Caki2 (cell line): ENCODE measurements at regions not wholly inside any gene's neighbourhood (a gene's known extent, or its start where the extent isn't known, plus 50 kb on each side); places are given as distances from the start of the nearest gene placed in this dataset.

Source experiments
- DNase-seq: peaks from one replicate; pipeline ENCODE4 v3.0.0-alpha.2; 2015; ENCODE audit warnings: low read depth
- in situ Hi-C: cut with HindIII; loops from 2 replicates; pipeline ENCODE4 v1.10.0; 2016; ENCODE audit warnings: low sequenced_read_pairs, low pct_unique_long_range_greater_than_20kb, mixed read lengths

DNA sequence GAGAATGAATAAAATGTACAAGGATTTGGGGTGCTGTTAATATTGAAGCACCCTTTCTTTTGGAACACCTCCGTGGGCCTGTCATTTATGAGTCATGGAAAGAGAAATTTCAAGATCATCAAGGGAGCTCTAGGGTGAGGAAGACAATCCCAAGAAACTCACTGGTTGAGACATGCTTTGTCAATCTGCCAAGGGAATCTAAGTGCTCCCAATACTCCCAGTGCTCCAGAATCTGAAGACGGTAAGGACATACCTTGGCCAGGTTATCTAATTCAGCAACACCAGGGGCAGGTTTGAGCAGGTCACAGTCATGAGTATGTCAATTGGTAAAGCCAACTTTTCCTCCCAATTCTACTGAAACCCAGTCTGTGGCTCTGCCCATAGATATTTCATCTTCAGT lies 556.4 kb upstream of the CPEB2 start:
- no peak for DNase-seq
- in situ Hi-C loops = no loop called here

GRCh38 chr4:14446311-14446710 lies 556.0 kb upstream of the CPEB2 start:
- no peak for DNase-seq

GRCh38 chr4:14446904-14447303 lies 555.4 kb upstream of the CPEB2 start:
- in situ Hi-C loops = no loop called here

More at GRCh38 chr4:14446311-14446710, 556.0 kb upstream of the CPEB2 start:
- in situ Hi-C loops = no loop called here

DNA sequence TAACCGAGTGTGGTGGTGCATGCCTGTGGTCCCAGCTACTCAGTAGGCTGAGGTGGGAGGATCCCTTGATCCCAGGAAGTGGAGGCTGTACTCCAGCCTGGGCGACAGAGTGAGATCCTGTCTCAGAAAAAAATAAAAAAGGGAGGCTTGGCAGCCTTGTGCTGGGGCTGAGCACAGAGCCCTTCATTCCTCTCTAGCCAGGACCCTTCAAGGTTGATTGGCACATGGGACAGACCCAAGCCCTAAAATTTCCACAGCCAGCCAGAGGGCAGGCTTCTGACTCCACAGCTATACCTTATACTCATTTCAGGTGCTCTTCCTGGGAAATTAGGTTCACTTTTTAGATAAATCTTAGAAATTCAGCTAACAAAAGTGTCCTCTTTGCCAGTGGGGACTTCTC lies 553.0 kb upstream of the CPEB2 start:
- in situ Hi-C loops = no loop called here
- DNase-seq = no peak

More at GRCh38 chr4:14446904-14447303, 555.4 kb upstream of the CPEB2 start:
- no peak for DNase-seq

DNA sequence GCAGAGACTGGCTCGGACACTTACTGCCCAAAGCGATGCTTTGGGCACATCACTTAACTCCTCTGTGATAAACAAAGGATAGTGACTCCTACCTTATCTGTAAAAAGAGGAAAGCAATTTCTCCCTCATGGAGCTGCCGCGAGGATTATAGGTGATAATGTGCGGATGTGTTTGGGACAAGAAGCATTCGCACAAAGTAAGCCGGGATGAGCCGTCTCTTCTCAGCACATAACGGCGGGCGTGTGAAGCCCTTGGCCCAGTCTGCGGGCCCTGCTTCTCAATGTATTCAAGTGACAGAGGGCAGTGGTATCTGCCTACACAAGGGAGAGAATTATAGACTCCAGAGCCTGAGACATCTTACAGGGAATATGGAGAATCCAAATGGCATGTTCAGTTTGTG lies 550.3 kb upstream of the CPEB2 start:
- no peak for DNase-seq
- in situ Hi-C loops = no loop called here

DNA sequence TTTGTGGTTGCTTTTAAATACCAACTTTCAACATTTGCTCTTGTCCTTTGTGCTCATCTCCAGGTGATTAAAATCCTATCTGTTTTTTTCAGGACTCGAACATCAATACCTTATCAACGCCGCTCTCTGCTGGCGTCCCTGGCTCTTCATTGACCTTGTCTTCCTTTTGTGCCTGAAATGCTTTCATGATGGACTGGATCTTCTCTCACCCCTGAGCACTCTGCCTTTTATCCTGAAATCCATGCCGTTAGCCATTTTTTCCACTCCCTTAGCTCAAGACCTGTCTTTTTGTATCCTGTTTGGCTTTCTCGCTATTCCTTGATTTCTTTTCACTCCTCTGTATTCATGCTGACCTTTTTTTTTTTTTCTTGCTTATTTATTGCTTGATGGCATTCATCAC lies 549.5 kb upstream of the CPEB2 start:
- no peak for DNase-seq
- in situ Hi-C loops = no loop called here

- in situ Hi-C loops = no loop called here
- no peak for DNase-seq
Measured at GRCh38 chr4:14458463-14458862, 543.8 kb upstream of the CPEB2 start.

DNA sequence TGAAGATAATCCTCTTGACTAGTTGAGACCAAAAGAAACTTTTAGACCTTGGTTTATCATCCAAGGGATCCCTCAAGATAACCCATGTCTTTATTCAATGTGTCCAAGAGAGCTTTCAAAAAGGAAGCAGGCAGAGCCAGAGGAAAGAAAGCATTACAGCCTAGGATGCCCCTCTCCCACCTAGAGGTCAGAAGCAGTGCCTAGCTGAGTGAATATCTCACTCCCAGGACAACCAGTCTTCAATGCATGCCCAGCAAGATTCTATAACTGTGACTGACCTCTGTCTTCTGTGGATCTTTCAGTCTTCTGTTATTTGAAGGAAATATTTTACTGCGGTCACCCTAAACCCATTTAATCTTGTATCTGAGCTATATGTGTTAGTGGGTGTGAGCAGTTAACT lies 537.2 kb upstream of the CPEB2 start:
- no peak for DNase-seq
- in situ Hi-C loops = no loop called here

- in situ Hi-C loops = no loop called here
- DNase-seq = no peak
Measured at GRCh38 chr4:14465507-14465906, 536.8 kb upstream of the CPEB2 start.

DNA sequence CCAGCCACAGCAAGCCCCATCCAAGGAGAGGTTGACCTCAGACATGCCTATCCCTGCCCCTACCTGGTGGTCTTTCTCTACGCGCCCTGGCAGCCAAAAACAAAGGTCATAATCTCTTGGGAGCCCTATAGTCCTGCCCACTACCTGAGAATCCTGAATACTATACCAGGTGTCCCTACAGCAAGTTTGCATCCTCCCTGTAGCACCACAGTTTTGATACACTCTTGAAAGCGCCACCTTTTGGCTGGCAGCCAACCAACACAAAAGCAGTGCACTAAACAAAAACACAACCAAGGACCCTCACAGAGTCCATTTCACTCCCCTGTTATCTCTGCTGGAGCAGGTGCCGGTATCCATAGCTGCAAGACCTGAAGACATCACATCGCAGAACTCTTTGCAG lies 523.8 kb upstream of the CPEB2 start:
- in situ Hi-C loops = no loop called here
- no peak for DNase-seq

DNA sequence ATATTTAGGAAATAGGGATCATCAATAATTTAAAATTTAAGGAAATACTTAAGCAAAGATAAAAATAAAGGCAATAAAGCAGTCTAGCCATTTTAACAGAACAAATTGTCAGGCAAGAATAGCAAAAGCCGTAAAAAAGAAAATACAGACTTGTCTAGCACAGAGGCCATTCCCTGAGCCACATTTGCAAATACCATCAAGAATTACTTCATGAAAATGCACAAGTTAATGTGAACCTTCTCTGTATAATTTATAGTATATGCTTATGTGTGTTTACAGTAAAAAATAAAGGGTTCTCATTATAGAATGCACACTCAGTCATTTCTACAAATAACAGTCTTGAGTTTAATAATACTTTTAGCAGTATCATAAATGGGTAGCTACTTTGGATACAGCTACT lies 505.9 kb upstream of the CPEB2 start:
- in situ Hi-C loops = no loop called here
- DNase-seq = no peak

DNA sequence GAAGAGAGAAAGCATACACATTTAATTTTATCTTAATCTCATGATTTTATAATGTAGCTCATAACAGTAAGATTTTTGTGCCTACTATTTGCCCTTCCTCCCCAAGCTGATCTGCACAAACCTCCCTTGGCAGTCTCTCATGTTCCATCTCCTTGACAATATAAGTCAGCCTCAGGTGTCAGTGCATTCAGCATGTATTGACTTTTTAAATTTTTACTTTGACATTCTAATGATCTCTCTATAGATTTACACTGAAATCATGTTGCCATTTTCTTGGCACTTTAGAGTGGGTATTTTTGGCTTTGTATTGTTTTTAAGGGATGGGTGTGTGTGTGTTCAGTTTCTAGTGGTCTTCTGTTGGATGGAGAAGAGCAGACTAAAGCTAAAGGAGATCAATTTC lies 505.3 kb upstream of the CPEB2 start:
- in situ Hi-C loops = no loop called here
- DNase-seq = no peak

- in situ Hi-C loops = no loop called here
- no peak for DNase-seq
Measured at GRCh38 chr4:14504162-14504561, 498.1 kb upstream of the CPEB2 start.

GRCh38 chr4:14513471-14513870 lies 488.8 kb upstream of the CPEB2 start:
- DNase-seq = no peak
- in situ Hi-C loops = no loop called here

DNA sequence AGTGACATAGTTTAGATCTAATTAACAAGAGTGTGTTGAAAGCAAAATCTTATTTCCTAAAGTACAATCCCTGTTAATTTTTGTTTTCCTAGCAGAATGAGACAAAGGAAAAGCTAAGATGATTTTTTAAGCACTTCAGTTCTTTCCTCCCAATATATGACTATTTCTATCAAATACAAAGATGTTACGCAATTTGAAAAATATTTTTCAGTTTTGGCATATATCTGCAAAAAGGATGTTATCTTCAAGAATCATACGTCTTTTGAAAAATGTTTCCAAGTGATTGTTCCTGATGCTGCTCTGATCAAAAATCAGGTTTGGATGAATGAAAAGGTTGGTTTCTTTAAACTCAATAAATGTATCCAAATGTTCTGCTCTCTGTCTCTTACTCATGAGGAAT lies 486.7 kb upstream of the CPEB2 start:
- in situ Hi-C loops = no loop called here
- no peak for DNase-seq

DNA sequence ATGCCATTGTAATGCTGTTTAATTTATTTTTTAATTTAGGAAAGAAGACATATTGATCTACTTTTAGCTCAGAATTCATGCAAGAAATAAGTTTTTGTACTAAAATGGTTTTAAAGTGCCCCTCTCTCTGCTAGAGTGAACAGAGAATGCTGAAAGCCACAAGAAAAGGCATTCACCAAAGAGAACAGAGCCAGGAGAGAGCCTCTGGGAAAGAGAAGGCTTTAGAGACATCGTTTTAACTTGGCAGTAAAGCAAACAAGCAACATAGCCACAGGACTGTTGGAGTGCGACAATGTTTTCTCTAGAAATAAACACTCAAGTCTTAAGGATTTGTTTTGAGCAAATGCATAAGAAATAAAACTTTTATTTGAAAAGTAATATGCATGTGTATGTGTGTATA lies 484.1 kb upstream of the CPEB2 start:
- in situ Hi-C loops = no loop called here
- DNase-seq = peak; percentile 3

DNA sequence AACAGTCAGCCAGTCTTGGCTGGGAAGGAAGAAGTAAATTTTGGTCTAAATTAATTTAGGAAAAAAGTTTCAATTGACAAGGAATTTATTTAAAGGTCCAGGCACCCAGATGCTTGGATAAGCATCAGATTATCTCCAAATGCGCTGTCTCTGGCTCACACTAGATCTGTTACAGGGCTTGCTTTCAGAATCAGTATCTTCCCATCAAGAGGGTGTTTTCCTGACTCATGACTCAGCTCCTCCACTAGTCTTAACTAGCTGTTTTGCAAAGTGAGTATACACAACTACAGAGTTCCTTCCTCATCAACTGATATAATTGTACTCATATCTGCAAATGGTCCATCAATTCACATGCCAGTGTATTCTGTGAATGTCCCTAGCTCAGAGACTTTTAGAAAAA lies 482.1 kb upstream of the CPEB2 start:
- DNase-seq = peak; percentile 4
- in situ Hi-C loops = no loop called here

DNA sequence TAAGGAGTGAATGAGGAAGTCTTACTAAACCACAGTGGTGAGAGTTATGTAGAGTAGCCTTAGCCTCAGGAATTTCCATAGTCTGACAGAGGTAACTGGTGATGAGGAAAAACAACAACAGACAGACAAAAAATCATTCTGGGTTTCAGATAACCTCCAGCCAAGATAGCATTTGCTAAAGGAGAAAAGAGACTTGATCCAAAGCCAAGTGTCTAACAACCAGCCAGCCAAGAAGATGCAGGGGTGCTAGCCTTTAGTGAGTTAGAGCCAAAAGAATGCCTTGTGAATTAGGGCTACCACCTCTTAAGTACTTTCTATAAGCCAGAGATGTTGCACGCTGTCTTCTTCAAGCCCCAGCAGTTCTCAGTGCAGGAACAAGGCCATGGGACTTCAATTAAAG lies 478.0 kb upstream of the CPEB2 start:
- DNase-seq = no peak
- in situ Hi-C loops = no loop called here

- no peak for DNase-seq
- in situ Hi-C loops = no loop called here
Measured at GRCh38 chr4:14528918-14529317, 473.4 kb upstream of the CPEB2 start.

DNA sequence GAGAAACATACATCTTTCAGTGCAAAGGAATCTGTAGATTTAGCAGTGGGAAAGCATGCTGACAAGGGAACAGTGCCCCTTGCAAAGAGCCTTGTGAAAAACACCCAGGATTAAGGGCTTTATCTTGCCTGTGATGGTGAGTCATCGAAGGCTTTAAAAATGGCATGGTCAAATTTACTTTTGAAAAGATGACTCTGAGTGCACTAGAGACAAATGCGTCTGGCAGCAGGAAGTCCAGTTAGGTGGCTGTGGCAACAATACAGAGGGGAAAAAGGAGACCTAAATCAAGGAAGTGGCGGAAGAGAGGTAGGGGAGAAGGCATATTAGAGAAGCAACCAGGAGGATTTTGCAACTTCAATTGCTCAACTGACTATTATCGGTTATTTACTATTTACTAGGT lies 472.6 kb upstream of the CPEB2 start:
- in situ Hi-C loops = no loop called here
- DNase-seq = no peak

DNA sequence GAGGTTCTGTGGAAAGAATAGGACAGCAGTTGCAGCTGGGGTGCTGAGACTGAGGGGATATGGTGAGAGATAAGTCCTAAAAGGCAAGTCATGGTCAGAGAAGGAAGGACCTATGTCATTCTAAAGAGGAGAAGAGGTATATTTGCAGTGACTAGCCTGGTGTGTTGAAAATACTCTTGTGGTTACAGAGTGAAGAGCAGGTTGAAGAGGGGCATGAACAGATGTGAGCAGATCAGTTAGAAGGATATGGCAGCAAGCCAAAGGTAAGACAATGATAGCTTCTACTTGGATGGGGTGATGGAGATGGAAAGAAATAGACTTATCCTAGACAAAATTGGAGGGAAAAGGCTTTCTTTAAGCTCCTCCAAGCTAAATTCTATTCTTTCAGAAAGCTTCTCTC lies 469.8 kb upstream of the CPEB2 start:
- no peak for DNase-seq
- in situ Hi-C loops = no loop called here
